Upper lobe of right lung (tissue), 1 donor: ENCODE measurements at regions not wholly inside any gene's neighbourhood (a gene's known extent, or its start where the extent isn't known, plus 50 kb on each side); places are given as distances from the start of the nearest gene placed in this dataset.

Source experiments
- ATAC-seq: fragments of 200-7000 bp; cut with Tn5 transposase; one replicate; pipeline ENCODE4 v1.9.1; 2020; ENCODE audit warnings: mild to moderate bottlenecking, moderate library complexity
- DNase-seq: peaks from one replicate; pipeline ENCODE4 v3.0.0-alpha.2; 2020
- H3K27ac ChIP-seq: fragments of 200-600 bp; one replicate; pipeline ENCODE4 v1.8.0; 2022
- H3K27me3 ChIP-seq: fragments of 200-600 bp; one replicate; pipeline ENCODE4 v1.8.0; 2022; ENCODE audit warnings: mild to moderate bottlenecking
- H3K36me3 ChIP-seq: fragments of 200-600 bp; one replicate; pipeline ENCODE4 v1.8.0; 2022
- H3K4me1 ChIP-seq: fragments of 200-600 bp; one replicate; pipeline ENCODE4 v1.8.0; 2022
- H3K4me3 ChIP-seq: fragments of 200-600 bp; one replicate; pipeline ENCODE4 v1.8.0; 2022; ENCODE audit warnings: mild to moderate bottlenecking
- H3K9me3 ChIP-seq: fragments of 200-600 bp; one replicate; pipeline ENCODE4 v1.8.0; 2022
- intact Hi-C: fragments of 100-400 bp; cut with DNase I; formaldehyde crosslinking; loops from one replicate; pipeline ENCODE4 v1.11.0; 2022
- TF ChIP-seq, protein P1 (sequence below): fragments of 200-600 bp; IDR thresholded peaks from one replicate; pipeline ENCODE4 v1.8.0; 2022; ENCODE audit warnings: antibody characterized with exemption
- donor health status: DM: no; HTN: yes; CAD: no; lungs with severe emphysema.

DNA sequence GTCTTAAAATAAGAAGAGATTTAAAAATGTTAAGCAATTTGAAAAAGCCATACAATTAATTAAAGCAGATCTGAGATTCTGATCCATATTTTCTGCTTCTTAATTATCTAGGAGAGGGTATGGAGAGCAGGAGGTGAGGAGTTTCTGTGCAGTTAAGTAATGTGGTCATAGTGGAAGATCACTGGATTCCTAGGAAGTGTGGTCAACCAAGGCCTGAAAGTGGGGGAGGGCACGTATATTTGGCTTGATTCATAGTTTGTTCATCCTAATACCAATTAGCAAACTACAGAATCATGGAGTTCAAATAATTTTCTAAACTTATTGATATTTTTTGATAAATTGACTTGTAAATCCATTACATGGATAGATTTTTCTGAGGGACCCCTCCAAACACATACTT, 768.3 kb downstream of the RAPGEF2 start:
- no peak for DNase-seq
- intact Hi-C loops: no loop called here

DNA sequence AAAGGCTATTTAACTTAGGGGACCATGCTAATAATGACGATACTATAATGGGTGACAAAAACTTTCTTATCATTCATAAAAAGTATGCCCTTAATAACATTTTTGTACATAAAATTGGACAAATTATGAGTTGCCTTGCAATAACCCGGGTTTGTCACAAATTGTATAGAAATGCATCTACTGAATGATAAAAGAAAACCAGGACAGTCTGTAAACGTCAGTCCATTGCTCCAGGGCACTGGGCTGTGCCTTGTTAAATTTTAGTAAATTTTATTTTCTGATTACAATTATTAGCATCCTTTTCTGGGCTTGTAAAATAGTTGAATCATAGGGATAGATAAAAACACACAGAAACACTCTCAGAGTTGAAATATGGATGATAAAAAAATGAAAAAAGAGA, 778.3 kb downstream of the RAPGEF2 start:
- TF ChIP-seq, protein P1, sequence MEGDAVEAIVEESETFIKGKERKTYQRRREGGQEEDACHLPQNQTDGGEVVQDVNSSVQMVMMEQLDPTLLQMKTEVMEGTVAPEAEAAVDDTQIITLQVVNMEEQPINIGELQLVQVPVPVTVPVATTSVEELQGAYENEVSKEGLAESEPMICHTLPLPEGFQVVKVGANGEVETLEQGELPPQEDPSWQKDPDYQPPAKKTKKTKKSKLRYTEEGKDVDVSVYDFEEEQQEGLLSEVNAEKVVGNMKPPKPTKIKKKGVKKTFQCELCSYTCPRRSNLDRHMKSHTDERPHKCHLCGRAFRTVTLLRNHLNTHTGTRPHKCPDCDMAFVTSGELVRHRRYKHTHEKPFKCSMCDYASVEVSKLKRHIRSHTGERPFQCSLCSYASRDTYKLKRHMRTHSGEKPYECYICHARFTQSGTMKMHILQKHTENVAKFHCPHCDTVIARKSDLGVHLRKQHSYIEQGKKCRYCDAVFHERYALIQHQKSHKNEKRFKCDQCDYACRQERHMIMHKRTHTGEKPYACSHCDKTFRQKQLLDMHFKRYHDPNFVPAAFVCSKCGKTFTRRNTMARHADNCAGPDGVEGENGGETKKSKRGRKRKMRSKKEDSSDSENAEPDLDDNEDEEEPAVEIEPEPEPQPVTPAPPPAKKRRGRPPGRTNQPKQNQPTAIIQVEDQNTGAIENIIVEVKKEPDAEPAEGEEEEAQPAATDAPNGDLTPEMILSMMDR: no peak
- H3K27ac ChIP-seq: no peak overlapping the region

More for the DNA sequence above, 768.3 kb downstream of the RAPGEF2 start:
- no peaks in the 10 kb centered on the region for H3K9me3 ChIP-seq
- no peak overlapping the region for H3K4me3 ChIP-seq
- no peaks in the 10 kb centered on the region for H3K27me3 ChIP-seq
- no peak overlapping the region for H3K27ac ChIP-seq
- no peaks in the 10 kb centered on the region for H3K4me1 ChIP-seq
- no peaks in the 10 kb centered on the region for H3K36me3 ChIP-seq
- no peak for ATAC-seq
- TF ChIP-seq, protein P1: no peak

DNA sequence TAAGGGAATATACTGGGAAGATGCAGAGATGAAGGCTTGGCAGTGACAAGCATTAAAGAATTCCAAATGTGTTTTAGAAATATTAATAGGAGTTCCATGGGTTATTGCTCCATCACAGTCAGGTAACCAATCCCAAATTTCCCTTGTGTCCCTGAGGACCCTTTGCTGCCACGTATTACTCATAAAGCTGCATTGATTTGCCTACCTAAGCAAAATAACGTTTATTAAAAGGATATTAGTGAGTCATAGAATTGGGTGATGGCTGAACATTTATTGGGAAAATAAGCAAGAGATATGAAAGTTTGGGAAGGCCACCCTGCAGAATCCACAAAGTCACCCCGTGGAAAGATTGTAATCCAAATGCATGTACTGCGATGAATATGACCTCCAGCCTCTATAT, 782.1 kb downstream of the RAPGEF2 start:
- Histone ChIP-seq H3K36me3 (no peaks in the 10 kb centered on the region), H3K9me3 (no peaks in the 10 kb centered on the region), H3K27me3 (no peaks in the 10 kb centered on the region), H3K4me3 (no peak overlapping the region), H3K4me1 (no peaks in the 10 kb centered on the region), H3K27ac (no peak overlapping the region)
- ATAC-seq (no peak), DNase-seq (no peak)
- intact Hi-C loops: no loop called here
- TF ChIP-seq, protein P1: no peak

More for the DNA sequence above, 778.3 kb downstream of the RAPGEF2 start:
- intact Hi-C loops: no loop called here
- H3K4me1 ChIP-seq: no peaks in the 10 kb centered on the region
- DNase-seq: no peak
- ATAC-seq: no peak
- no peak overlapping the region for H3K4me3 ChIP-seq
- H3K36me3 ChIP-seq: no peaks in the 10 kb centered on the region
- H3K9me3 ChIP-seq: no peaks in the 10 kb centered on the region
- H3K27me3 ChIP-seq: no peaks in the 10 kb centered on the region

DNA sequence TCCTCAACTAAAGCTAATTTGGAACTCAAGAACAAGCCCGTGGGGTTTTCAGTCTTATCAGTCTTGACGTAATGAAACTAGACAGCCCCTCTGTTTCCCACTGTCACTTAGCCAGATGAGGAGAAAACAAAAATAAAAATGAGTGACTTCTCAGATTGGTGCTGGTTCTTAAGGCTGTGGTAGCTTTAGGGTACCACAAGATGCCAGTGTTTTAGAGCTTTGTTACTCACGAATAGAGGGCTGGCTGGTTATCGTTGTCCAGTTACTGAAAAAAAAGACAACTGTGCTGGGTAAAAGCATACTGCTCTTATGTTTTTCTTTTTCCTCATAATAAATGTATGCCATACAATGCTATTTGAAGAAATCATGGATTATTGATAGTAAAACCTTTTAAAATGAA, 796.7 kb downstream of the RAPGEF2 start:
- H3K27me3 ChIP-seq: no peaks in the 10 kb centered on the region
- intact Hi-C loops: no loop called here
- no peak overlapping the region for H3K27ac ChIP-seq
- no peak overlapping the region for H3K4me3 ChIP-seq
- ATAC-seq: no peak
- H3K36me3 ChIP-seq: no peaks in the 10 kb centered on the region
- TF ChIP-seq, protein P1: no peak
- H3K9me3 ChIP-seq: no peaks in the 10 kb centered on the region
- no peak for DNase-seq
- H3K4me1 ChIP-seq: no peaks in the 10 kb centered on the region

DNA sequence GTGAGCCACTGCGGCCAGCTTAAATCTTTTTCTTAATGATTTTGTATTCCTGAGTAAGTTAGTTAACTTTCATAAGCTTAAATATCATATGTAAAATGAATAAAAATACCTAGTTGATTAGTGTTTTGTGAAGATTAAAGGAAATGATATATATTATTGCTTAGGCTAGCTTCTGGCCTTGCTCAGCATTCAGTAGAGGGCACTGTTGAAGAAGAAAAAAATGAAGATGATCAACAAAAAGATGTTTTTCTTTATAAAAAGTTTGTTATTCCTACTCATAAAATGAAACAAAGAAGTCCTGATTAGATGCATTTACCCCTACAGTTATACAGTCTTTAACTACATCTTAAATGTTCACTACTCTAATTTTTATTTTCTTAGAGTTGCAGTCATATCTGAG, 797.7 kb downstream of the RAPGEF2 start:
- TF ChIP-seq, protein P1: no peak
- intact Hi-C loops: no loop called here
- no peaks in the 10 kb centered on the region for H3K36me3 ChIP-seq

DNA sequence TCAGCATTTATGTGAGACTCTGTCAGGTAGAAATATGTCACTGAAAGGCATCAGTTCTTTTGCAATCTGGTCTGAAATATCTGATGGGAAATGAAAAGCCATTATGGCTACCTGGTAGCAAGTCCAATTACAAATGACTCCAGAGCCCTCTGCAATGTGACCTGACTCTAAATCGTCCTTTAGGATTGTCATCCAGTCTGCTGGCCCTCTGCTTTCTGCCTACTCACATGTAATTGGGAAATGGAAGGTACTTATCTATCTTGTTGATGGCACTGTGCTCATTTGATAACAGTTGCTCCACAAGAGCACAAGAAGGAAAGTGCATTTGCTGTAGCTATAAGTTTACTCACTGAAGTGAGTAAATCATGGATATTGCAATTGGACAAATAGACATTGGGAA, 799.8 kb downstream of the RAPGEF2 start:
- no peaks in the 10 kb centered on the region for H3K9me3 ChIP-seq
- TF ChIP-seq, protein P1: no peak

More for the DNA sequence above, 797.7 kb downstream of the RAPGEF2 start:
- H3K27me3 ChIP-seq: no peaks in the 10 kb centered on the region
- no peaks in the 10 kb centered on the region for H3K9me3 ChIP-seq
- DNase-seq: no peak
- no peak for ATAC-seq
- H3K27ac ChIP-seq: no peak overlapping the region
- H3K4me1 ChIP-seq: no peaks in the 10 kb centered on the region
- H3K4me3 ChIP-seq: no peak overlapping the region

More for the DNA sequence above, 799.8 kb downstream of the RAPGEF2 start:
- no peak for DNase-seq
- Histone ChIP-seq H3K27me3 (no peaks in the 10 kb centered on the region), H3K27ac (no peak overlapping the region), H3K4me1 (no peaks in the 10 kb centered on the region), H3K36me3 (no peaks in the 10 kb centered on the region), H3K4me3 (no peak overlapping the region)
- no peak for ATAC-seq
- intact Hi-C loops: no loop called here
